C4-2B (cell line): ENCODE measurements at regions not wholly inside any gene's neighbourhood (a gene's known extent, or its start where the extent isn't known, plus 50 kb on each side); places are given as distances from the start of the nearest gene placed in this dataset.

ENCODE experiments used
- H3K27ac ChIP-seq: fragments of 450-650 bp; 2 replicates; pipeline ENCODE4 v1.5.1; 2017
- CTCF ChIP-seq: fragments of 450-650 bp; conservative IDR thresholded peaks from 2 replicates; pipeline ENCODE4 v1.5.1; 2017; ENCODE audit warnings: mild to moderate bottlenecking
- ZFX ChIP-seq: fragments of 450-650 bp; IDR thresholded peaks from 2 replicates; pipeline ENCODE4 v1.6.1; 2017

- no peak overlapping the region for H3K27ac ChIP-seq
- TF ChIP-seq ZFX, result no peak
- no peak for TF ChIP-seq CTCF
Measured at GRCh38 chr3:117165601-117166051, 456.0 kb downstream of the TUSC7 start.

- TF ChIP-seq ZFX (no peak), CTCF (no peak)
- H3K27ac ChIP-seq, result no peak overlapping the region
Measured at GRCh38 chr3:117168896-117169295, 459.3 kb downstream of the TUSC7 start.

DNA sequence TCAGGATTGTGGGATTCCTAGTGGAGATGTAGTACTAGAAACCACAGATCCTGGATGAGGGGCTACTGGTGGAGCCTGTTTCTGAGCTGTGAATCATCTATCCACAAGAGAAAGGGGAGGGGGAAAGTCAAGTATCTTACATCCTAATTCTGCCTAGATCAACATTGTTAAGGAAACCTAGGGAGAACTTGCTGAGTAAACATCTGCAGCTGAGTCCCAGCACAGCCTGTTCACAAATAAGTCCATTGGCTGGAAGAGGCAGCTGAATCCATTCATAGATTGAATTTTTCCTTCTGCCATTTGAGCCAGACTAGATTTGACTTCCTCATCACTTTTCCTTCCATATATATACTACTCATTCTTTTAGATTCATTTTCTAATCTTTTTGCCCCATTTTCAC is 460.5 kb downstream of the TUSC7 start:
- no peak overlapping the region for H3K27ac ChIP-seq
- no peak for TF ChIP-seq ZFX
- no peak for TF ChIP-seq CTCF

GRCh38 chr3:117171124-117171523 is 461.5 kb downstream of the TUSC7 start:
- no peak for TF ChIP-seq ZFX
- TF ChIP-seq CTCF, result no peak
- no peak overlapping the region for H3K27ac ChIP-seq

- no peak for TF ChIP-seq ZFX
- no peak for TF ChIP-seq CTCF
Measured at GRCh38 chr3:117172426-117172825, 462.8 kb downstream of the TUSC7 start.

DNA sequence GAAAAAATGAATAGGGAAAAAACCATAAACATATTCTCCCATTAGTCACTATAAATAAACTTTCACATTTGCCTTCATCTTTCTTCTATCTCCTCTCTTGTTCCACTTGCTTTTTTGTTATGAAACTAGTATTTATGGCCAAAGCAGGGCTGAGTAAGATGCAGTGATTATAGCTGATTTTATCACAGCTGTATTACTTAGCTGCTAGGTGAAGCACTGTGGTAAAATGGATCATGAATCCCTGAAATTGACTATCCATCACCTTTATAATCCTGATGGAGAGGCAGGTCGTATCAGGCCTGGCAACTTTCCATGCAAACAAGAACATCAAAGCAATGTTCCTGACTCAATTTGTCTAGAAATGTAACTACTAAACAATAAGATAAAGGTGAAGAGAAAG is 471.6 kb downstream of the TUSC7 start:
- no peak overlapping the region for H3K27ac ChIP-seq
- no peak for TF ChIP-seq ZFX
- TF ChIP-seq CTCF, result no peak

More at GRCh38 chr3:117172426-117172825, 462.8 kb downstream of the TUSC7 start:
- no peak overlapping the region for H3K27ac ChIP-seq

DNA sequence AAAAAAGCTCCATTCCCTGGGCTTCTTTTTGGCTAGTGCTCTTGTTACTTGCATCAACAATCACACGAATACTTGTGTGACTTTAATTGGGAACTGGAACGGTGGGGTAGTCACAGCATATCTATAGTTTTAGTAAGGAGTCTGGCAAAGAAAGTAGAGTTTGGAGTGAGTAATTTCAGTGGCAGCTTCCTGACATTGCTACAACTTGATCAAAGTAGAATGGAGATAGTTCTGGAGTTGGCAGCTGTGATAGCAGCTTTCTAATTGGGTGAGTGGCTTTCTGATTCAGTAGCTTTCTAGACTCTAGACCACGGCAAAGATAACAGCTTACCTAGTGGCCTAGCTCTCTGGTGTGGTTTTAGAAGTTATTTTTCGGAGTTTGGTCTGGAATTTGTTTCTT is 475.0 kb downstream of the TUSC7 start:
- TF ChIP-seq CTCF (no peak), ZFX (no peak)
- H3K27ac ChIP-seq, result no peak overlapping the region

GRCh38 chr3:117191245-117191644 is 481.7 kb downstream of the TUSC7 start:
- no peak for TF ChIP-seq ZFX
- no peak for TF ChIP-seq CTCF
- H3K27ac ChIP-seq, result no peak overlapping the region
